VCaP (cell line): ENCODE measurements at regions not wholly inside any gene's neighbourhood (a gene's known extent, or its start where the extent isn't known, plus 50 kb on each side); places are given as distances from the start of the nearest gene placed in this dataset.

Experiments
- H3K27ac ChIP-seq: fragments of 450-650 bp; 2 replicates; pipeline ENCODE4 v1.5.1; 2017
- TF ChIP-seq, protein P1 (sequence below): fragments of 450-650 bp; conservative IDR thresholded peaks from 2 replicates; pipeline ENCODE4 v1.5.1; 2017; ENCODE audit warnings: mild to moderate bottlenecking, moderate library complexity

DNA sequence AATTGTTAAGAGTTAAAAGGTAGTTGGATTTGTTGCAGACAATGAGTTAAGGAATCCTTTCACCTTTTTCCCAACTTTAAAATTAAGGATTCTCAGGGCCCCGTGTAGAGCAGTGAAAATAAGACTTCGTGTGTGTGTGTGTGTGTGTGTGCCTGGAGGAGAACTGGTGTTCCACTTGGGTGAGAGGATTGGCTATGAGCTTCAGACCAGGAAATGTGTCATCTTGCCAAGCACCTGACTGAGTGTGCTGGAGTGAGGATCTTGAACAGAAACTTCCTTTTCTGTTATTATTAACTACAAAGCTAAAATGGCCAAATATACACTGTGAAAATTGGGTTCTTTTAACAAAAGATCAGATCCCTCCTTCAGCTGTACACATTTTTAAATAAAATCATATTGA lies 113.1 kb upstream of the VCX2 start:
- H3K27ac ChIP-seq = no peak overlapping the region
- TF ChIP-seq, protein P1, sequence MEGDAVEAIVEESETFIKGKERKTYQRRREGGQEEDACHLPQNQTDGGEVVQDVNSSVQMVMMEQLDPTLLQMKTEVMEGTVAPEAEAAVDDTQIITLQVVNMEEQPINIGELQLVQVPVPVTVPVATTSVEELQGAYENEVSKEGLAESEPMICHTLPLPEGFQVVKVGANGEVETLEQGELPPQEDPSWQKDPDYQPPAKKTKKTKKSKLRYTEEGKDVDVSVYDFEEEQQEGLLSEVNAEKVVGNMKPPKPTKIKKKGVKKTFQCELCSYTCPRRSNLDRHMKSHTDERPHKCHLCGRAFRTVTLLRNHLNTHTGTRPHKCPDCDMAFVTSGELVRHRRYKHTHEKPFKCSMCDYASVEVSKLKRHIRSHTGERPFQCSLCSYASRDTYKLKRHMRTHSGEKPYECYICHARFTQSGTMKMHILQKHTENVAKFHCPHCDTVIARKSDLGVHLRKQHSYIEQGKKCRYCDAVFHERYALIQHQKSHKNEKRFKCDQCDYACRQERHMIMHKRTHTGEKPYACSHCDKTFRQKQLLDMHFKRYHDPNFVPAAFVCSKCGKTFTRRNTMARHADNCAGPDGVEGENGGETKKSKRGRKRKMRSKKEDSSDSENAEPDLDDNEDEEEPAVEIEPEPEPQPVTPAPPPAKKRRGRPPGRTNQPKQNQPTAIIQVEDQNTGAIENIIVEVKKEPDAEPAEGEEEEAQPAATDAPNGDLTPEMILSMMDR = no peak

DNA sequence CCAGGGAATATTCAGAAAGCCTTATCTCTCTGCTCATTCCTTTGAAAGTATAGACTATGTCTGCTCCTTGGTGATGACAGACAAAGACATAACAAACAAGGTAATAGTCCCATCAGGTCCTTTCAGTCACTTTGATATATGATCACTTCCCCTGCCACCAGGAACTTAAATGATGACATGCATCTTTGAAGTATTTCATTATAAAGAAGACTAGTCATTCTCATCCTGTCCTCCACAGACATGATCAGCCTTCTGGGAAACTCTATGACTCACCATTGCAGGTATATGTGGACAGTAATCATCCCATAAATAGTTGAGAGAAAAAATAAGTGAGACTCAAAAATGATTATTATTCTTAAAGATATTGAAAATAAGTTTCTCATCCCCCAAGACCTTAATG lies 117.5 kb upstream of the VCX2 start:
- TF ChIP-seq, protein P1 = no peak
- H3K27ac ChIP-seq = no peak overlapping the region

DNA sequence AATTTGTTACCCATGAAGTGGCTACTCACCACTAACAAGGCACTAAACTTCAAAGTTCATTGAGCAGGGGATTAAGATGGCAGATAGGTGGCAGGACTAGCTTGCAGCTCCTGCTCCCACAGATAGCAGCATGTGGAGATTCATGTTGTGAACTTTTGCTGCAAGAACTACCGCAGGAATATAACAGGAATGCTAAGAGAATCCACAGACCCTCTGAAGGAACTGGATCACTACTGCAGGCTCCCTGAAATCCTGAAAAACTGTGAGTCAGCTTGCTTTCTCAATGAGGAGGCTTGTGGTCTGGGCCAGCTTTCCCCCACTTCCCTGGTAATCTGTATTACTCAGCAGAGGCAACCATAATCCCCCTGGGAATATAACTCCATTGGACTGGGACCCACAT lies 118.5 kb upstream of the VCX2 start:
- TF ChIP-seq, protein P1 = no peak
- no peak overlapping the region for H3K27ac ChIP-seq

DNA sequence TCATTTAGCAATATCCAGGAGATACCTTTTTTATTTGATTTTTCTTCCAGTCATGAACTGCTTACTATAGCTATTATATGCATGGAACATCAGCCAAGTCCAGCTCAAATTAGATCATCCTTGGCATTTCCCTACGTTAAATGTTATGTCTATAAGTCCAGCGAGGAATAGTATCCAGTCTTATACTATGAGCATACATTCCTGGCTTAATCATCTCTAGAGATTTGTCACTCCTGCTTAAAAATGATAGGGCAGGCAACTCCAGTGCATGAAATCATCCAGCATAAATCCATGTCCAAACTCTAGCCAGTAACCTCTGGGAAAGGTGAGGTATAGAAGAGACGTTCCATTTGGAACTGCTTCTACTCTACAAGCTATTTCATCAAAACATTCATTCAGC lies 126.7 kb upstream of the VCX2 start:
- H3K27ac ChIP-seq = no peak overlapping the region
- TF ChIP-seq, protein P1 = no peak

DNA sequence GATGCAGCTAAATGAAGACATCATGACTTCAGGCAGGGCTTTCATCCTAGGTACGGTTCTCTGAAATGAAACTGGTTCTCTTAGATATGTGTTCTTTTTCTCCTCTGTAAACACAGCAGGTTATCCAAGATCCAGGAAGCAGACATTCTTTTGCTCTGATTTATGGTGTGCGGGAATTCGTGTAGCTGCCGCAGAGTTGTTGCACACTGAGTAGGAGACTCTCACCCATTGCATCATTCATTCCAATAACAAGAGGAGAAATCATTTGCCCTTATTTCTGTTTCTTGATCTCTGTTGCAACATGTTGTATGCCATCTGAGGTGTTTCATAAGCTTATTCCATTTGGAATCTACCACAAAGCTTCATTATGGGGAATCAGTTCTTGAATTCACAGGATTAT lies 133.6 kb upstream of the VCX2 start:
- TF ChIP-seq, protein P1 = no peak
- H3K27ac ChIP-seq = no peak overlapping the region

DNA sequence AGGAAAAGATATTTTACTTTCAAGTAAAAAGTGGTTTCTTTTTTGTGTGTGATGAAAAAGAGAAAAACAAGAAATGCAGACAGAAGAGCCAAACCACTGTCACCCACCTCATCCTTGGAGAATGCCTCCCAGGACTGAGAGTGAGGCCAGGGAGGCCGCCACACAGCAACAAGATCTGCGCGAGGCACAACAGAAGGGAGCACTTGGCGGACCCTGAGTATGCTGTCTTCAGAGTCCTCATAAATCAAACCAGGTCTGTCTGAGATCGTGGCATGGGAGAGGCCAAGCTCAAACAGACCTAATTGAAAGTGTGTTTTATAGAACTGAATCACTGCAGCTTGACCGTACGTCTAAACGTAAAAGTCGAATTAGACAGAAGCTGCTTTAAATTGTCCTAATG lies 134.3 kb upstream of the VCX2 start:
- no peak overlapping the region for H3K27ac ChIP-seq
- TF ChIP-seq, protein P1 = no peak

DNA sequence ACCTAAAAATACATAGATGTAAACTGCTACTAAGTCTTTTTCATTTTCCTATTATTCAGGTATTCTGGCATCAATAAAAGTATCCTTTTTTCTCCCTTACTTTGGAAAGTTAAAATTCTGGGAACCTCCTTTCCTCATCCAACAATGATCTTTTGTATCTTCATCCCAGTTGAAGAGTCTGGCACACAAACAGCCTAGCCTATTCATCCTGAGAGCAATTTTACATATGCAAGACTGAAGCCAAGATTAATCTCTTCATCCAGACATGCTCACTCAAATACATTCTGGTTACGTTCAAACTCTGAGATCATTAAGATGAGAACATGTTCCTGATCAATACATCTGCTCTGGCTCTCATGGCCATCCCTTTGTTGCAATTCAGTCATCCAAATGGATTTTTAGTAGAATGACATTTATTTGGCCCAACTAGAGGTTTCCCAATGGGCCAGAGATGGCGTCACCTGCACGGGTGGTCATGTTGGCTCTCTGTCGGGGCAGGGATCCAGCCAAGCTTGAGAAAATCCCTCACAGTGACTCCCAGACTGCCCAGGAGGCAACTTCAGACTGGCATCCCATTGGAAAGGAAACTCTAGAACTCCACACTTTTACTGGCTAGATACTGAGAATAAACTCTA lies 135.3 kb upstream of the VCX2 start:
- no peak overlapping the region for H3K27ac ChIP-seq
- TF ChIP-seq, protein P1 = no peak
